ENCODE measurements at regions not wholly inside any gene's neighbourhood (a gene's known extent, or its start where the extent isn't known, plus 50 kb on each side); places are given as distances from the start of the nearest gene placed in this dataset.

GRCh38 chr6:47407300-47408281 lies 70.0 kb upstream of the CD2AP start:
- Histone ChIP-seq H2AK5ac (ENCODE audit: low read depth, low read length) (no peak overlapping the region), H3K4me2 (ENCODE audit: low read depth, low read length) (no peak overlapping the region), H4K8ac (ENCODE audit: low read depth in 2 of 2, low read length in 2 of 2) (no peak overlapping the region), H4K5ac (ENCODE audit: low read depth, low read length) (no peak overlapping the region), H4K91ac (ENCODE audit: insufficient read depth, low read depth, low read length) (no peak overlapping the region), H3K4ac (ENCODE audit: low read depth, low read length) (no peak overlapping the region), H3K79me1 (ENCODE audit: low read depth in 1 of 2, low read length in 2 of 2) (no peaks in the 10 kb centered on the region), H3K27me3 (ENCODE audit: control insufficient read depth, insufficient read depth, low read length) (no peaks in the 10 kb centered on the region), H3K4me1 (ENCODE audit: control insufficient read depth, insufficient read depth, low read length) (no peaks in the 10 kb centered on the region), H3K9me1 (ENCODE audit: insufficient read depth, low read length) (no peaks in the 10 kb centered on the region), H3K9me3 (ENCODE audit: control insufficient read depth, insufficient read depth, low read length) (no peaks in the 10 kb centered on the region), H3K36me3 (ENCODE audit: control insufficient read depth, insufficient read depth, low read length) (no peaks in the 10 kb centered on the region), H3K4me3 (ENCODE audit: insufficient read depth, low read depth, low read length) (no peak overlapping the region), H3K56ac (ENCODE audit: extremely low read depth, insufficient read depth, low read length) (no peak overlapping the region), H2BK5ac (ENCODE audit: low read depth, low read length, poor library complexity, severe bottlenecking) (no peak overlapping the region), H3K18ac (ENCODE audit: low read depth, low read length) (no peak overlapping the region), H2BK120ac (ENCODE audit: low read depth, low read length) (no peak overlapping the region), H3K23ac (ENCODE audit: low read depth, low read length) (no peak overlapping the region), H3K14ac (replicated peaks; ENCODE audit: low read depth, low read length) (no peak overlapping the region), H2BK15ac (ENCODE audit: low read depth, low read length) (no peak overlapping the region), H3K27ac (ENCODE audit: insufficient read depth, low read length) (no peak overlapping the region), H3K9ac (ENCODE audit: low read depth, low read length) (no peak overlapping the region), H2AK9ac (replicated peaks; ENCODE audit: low read depth, low read length, poor library complexity) (no peak overlapping the region), H2AFZ (replicated peaks; ENCODE audit: low read length, poor library complexity) (no peak overlapping the region), H4K20me1 (ENCODE audit: insufficient read depth, low read length) (no peaks in the 10 kb centered on the region), H2BK20ac (ENCODE audit: low read depth, low read length) (no peak overlapping the region)
- dilution Hi-C loops (cut with HindIII; ENCODE audit: low sequenced_read_pairs, unreplicated experiment) (no loop called here), in situ Hi-C loops (cut with MboI; ENCODE audit: low sequenced_read_pairs) (loop anchor here (10.0 kb wide), 1 partner anchor 367 kb away; no protein-coding TSS in a partner anchor), intact Hi-C loops (cut with micrococcal nuclease) (no loop called here)
- no peak for TF ChIP-seq CTCF (conservative IDR thresholded peaks at IDR 0.05; ENCODE audit: low read depth, low read length)
- no peak for TF ChIP-seq CEBPB (IDR thresholded peaks at IDR 0.05; ENCODE audit: low read depth, low read length)
- TF ChIP-seq POLR2A (IDR thresholded peaks at IDR 0.05; ENCODE audit: low read depth, low read length) = no peak
- TF ChIP-seq RAD21 (IDR thresholded peaks at IDR 0.05; ENCODE audit: low read length) = no peak
- no peak for TF ChIP-seq MAFK (IDR thresholded peaks at IDR 0.05; ENCODE audit: low read depth, low read length)
- TF ChIP-seq BHLHE40 (IDR thresholded peaks at IDR 0.05; ENCODE audit: low read depth, low read length) = no peak
- no peak for DNase-seq
- no CpG with 5 or more reads among the region's 1 CpG for WGBS, 2 experiments (ENCODE audit: extremely low coverage in 2 of 2, insufficient read length in 1 of 2)
- no TSS peak for BruUV-seq (replicated peaks)
- POLR2A ChIA-PET (ENCODE audit: unreplicated experiment) = interaction anchor here (0.6 kb wide), 1 partner anchor 70 kb away, joined by 4 read pairs; no protein-coding TSS in a partner anchor
- CTCF ChIA-PET = no interaction called here
- ATAC-seq (ENCODE audit: low read depth) = no peak

Data from IMR-90 (cell line).